ENCODE measurements at regions not wholly inside any gene's neighbourhood (a gene's known extent, or its start where the extent isn't known, plus 50 kb on each side); places are given as distances from the start of the nearest gene placed in this dataset.

DNA sequence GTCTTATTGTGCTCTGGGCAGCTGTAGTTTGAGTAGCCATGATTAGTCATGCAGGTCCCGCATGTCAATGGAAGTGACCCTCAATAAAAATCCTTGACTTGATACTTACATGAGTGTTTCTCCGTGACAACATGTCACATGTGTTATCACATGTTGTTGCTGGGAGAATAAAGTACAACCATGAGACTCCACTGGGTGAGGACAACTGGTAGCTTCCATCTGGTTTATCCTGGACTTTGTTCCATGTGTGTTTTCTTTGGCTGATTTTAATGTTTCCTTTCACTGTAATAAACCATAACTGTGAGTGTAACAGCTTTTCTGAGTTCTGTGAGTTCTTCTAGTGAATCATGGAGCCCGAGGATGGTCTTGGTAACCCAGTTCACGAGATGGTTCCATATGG is 63.1 kb upstream of the NDN start:
- Histone ChIP-seq H3K4me1 (no peaks in the 10 kb centered on the region), H3K27ac (no peak overlapping the region), H3K36me3 (no peaks in the 10 kb centered on the region), H3K9me3 (no peaks in the 10 kb centered on the region), H3K27me3 (no peaks in the 10 kb centered on the region), H3K4me3 (no peak overlapping the region)
- DNase-seq (ENCODE audit: low spot score in 2 of 2) = no peak
- TF ChIP-seq, protein P1, sequence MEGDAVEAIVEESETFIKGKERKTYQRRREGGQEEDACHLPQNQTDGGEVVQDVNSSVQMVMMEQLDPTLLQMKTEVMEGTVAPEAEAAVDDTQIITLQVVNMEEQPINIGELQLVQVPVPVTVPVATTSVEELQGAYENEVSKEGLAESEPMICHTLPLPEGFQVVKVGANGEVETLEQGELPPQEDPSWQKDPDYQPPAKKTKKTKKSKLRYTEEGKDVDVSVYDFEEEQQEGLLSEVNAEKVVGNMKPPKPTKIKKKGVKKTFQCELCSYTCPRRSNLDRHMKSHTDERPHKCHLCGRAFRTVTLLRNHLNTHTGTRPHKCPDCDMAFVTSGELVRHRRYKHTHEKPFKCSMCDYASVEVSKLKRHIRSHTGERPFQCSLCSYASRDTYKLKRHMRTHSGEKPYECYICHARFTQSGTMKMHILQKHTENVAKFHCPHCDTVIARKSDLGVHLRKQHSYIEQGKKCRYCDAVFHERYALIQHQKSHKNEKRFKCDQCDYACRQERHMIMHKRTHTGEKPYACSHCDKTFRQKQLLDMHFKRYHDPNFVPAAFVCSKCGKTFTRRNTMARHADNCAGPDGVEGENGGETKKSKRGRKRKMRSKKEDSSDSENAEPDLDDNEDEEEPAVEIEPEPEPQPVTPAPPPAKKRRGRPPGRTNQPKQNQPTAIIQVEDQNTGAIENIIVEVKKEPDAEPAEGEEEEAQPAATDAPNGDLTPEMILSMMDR (IDR thresholded peaks at IDR 0.05) = no peak
- intact Hi-C loops (cut with DNase I) = no loop called here

GRCh38 chr15:23750776-23751175 is 63.7 kb upstream of the NDN start:
- no peak for DNase-seq (ENCODE audit: low spot score in 2 of 2)
- TF ChIP-seq, protein P1 (IDR thresholded peaks at IDR 0.05) = no peak
- Histone ChIP-seq H3K27me3 (no peaks in the 10 kb centered on the region), H3K27ac (no peak overlapping the region), H3K4me3 (no peak overlapping the region), H3K36me3 (no peaks in the 10 kb centered on the region), H3K4me1 (no peaks in the 10 kb centered on the region), H3K9me3 (no peaks in the 10 kb centered on the region)
- intact Hi-C loops (cut with DNase I) = no loop called here

DNA sequence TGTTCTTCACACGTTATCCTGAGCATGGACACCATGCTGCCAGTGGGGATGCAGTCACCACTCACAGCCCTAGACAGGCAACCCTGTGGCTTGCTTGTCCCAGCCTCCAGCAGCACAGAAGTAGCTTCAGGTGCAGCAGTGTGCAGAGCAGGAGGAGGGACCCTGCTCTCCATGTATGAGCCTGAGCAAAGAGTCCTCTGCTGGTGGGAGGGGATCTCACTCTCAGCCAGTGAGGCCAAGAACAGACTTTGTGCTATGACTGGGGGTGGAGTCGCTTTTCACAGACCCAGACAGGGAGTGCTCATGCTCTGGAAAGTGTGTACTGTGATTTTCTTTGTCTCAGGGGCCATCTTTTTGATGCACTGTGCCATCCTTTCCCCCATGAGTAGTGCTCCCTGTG is 66.1 kb upstream of the NDN start:
- H3K36me3 ChIP-seq = no peaks in the 10 kb centered on the region
- intact Hi-C loops (cut with DNase I) = no loop called here
- no peaks in the 10 kb centered on the region for H3K27me3 ChIP-seq
- no peaks in the 10 kb centered on the region for H3K4me1 ChIP-seq
- TF ChIP-seq, protein P1 (IDR thresholded peaks at IDR 0.05) = no peak
- no peaks in the 10 kb centered on the region for H3K9me3 ChIP-seq
- no peak for DNase-seq (ENCODE audit: low spot score in 2 of 2)
- H3K27ac ChIP-seq = no peak overlapping the region
- no peak overlapping the region for H3K4me3 ChIP-seq

- Histone ChIP-seq H3K4me1 (no peaks in the 10 kb centered on the region), H3K36me3 (no peaks in the 10 kb centered on the region), H3K27me3 (no peaks in the 10 kb centered on the region), H3K9me3 (no peaks in the 10 kb centered on the region), H3K4me3 (no peak overlapping the region), H3K27ac (no peak overlapping the region)
- no peak for DNase-seq (ENCODE audit: low spot score in 2 of 2)
- intact Hi-C loops (cut with DNase I) = no loop called here
- TF ChIP-seq, protein P1 (IDR thresholded peaks at IDR 0.05) = no peak
Observed at GRCh38 chr15:23758891-23759290, 71.8 kb upstream of the NDN start.

GRCh38 chr15:23760024-23760423 is 72.9 kb upstream of the NDN start:
- intact Hi-C loops (cut with DNase I) = no loop called here
- Histone ChIP-seq H3K36me3 (no peaks in the 10 kb centered on the region), H3K9me3 (no peaks in the 10 kb centered on the region), H3K4me3 (no peak overlapping the region), H3K27me3 (no peaks in the 10 kb centered on the region), H3K27ac (no peak overlapping the region), H3K4me1 (no peaks in the 10 kb centered on the region)
- DNase-seq (ENCODE audit: low spot score in 2 of 2) = no peak
- TF ChIP-seq, protein P1 (IDR thresholded peaks at IDR 0.05) = no peak

DNA sequence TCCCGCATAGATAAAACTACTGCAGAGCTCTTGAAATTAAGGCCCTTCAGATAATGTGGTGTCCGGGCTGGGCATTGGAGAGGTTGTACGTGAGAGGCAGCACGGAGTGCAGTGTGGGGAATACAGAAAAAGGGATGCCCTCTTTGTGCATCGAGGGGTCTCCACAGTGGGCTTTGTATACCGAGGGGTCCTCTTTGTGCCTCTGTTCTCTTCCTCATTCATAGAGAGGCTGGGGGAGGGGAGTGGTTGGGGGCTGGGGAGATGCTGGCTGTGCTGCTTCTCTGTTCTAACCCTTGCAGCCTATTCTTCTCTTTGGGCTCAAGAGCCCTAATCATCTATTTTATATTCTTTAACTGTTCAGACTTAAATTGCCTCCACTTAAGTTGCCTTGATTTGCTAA is 74.3 kb upstream of the NDN start:
- no peak for DNase-seq (ENCODE audit: low spot score in 2 of 2)
- H3K36me3 ChIP-seq = no peaks in the 10 kb centered on the region
- TF ChIP-seq, protein P1 (IDR thresholded peaks at IDR 0.05) = no peak
- H3K27ac ChIP-seq = no peak overlapping the region
- no peaks in the 10 kb centered on the region for H3K27me3 ChIP-seq
- no peaks in the 10 kb centered on the region for H3K9me3 ChIP-seq
- H3K4me3 ChIP-seq = no peak overlapping the region
- no peaks in the 10 kb centered on the region for H3K4me1 ChIP-seq
- intact Hi-C loops (cut with DNase I) = no loop called here

All from ascending aorta (tissue), 2 donors.